HG03135 (cell line): ENCODE measurements at regions not wholly inside any gene's neighbourhood (a gene's known extent, or its start where the extent isn't known, plus 50 kb on each side); places are given as distances from the start of the nearest gene placed in this dataset.
A peak's percentile ranks its signal among the peaks of the same experiment; 100 is the strongest.

Experiments
- ATAC-seq: cut with Tn5 transposase; IDR thresholded peaks from one replicate; pipeline ENCODE4 v1.9.1; 2021; ENCODE audit warnings: mild to moderate bottlenecking, moderate library complexity; ENCODE audit not compliant: unreplicated experiment

DNA sequence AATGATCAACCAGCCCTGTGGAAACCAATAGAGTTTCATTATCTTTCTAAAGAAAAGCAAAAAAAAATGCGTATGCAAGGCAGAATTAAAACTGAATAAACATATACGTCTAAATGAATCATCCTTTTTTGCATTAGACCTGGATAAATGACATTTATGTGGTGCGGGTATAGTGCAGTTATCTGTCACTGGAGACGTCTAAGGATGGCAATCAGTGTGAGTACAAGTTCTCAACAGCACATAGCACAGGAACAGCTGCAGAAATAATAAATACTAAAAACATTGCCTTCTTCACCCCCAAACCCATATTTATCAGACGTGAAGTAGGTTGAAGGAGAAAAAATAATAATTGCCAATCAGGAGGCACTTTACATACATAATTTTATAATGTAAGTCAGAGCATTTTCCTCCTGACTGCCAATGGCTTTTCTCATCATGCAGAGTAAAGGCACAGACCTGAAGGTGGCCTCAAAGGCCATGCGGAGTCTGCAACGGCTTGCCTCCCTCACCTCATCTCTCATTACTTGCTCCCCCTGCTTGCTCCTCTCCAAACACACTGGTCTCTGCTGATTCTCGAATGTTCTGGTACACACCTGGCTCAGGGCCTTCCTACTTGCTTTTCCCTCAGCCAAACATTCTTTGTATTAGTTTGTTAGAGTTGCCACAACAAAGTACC lies 574.7 kb upstream of the PLXNA2 start:
- no peak for ATAC-seq

DNA sequence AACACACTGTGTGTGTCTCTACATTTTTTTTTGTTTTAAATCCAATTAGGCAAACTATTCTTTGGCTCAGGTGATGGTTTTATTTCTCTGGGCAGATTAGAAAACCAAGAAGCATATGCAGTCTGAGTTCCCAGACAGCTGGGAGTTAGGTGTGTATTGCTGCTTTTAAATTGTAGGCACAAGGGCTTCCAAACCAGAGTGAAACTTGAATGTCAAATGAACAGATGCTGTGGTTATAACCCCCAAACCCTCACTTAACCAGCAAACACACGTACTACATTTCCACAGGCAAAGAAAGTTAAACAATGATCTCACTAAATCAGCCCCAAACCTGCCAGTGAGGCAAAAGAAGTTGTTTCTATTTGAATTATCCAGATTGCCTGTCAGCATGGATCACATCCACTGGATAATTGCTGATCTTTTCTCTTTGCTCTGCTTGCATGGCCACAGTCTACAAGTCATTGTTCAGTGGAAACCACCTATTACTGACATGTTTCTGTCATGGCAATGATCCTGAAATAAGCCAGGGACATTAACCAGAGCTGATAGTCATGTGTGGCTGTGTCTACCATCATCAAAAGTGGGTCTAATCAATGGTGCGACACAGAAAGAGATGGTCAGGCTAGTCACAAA lies 576.5 kb upstream of the PLXNA2 start:
- no peak for ATAC-seq

DNA sequence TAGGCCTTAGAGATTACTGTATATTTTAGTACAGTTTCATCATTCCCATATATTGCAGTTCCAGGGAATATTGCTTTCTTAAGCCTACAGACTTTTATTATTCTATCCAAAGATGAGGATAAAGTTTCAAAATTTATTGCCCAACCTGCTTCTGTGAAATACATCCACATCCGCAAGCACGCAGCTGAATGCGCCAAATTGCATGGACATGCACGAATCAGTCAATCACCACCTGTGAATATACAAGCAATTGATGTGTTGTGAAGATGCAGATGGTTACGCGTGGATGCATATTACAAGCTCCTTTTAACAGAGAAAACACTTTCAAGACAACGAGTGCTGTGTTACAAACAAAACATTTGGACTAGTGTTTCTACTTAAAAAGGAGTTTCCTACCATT lies 577.8 kb upstream of the PLXNA2 start:
- ATAC-seq, result no peak

DNA sequence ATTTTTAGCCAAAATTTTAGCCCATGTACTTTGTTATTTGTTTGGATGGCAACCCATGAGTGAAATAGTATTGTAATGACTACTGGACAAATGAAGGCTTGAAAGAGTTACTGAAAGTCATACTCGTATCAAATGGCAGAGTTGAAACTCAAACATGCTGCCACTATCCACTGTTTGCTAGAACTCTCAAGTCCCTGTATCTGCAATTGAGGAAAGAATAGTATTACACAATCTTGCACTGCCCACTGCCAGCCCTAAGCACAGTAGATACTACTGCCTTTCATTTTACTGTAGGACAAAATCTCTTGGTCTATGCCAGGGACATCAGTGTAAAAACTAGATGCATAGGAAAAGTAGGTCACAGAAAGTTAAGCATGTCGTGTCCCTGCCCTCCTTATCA lies 581.1 kb upstream of the PLXNA2 start:
- ATAC-seq, result no peak

DNA sequence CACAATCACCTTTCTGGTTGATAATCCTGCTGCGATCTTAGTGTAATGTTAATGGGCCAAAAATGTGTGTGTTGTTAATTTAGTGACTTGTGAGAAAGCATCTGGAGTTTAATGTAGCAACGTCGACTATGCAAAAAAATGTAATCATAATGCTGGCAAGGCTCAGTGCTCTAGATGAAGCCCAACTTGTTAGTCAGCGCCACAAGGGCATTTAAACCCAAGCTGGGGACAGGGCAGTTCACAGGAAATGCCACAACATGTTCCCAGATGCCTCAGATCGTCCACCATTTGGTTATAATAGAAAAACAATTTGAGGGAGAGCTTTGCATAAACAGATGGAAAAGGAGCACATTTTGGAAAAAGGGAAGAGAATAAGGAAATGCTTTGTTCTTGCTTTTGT lies 585.4 kb upstream of the PLXNA2 start:
- no peak for ATAC-seq

DNA sequence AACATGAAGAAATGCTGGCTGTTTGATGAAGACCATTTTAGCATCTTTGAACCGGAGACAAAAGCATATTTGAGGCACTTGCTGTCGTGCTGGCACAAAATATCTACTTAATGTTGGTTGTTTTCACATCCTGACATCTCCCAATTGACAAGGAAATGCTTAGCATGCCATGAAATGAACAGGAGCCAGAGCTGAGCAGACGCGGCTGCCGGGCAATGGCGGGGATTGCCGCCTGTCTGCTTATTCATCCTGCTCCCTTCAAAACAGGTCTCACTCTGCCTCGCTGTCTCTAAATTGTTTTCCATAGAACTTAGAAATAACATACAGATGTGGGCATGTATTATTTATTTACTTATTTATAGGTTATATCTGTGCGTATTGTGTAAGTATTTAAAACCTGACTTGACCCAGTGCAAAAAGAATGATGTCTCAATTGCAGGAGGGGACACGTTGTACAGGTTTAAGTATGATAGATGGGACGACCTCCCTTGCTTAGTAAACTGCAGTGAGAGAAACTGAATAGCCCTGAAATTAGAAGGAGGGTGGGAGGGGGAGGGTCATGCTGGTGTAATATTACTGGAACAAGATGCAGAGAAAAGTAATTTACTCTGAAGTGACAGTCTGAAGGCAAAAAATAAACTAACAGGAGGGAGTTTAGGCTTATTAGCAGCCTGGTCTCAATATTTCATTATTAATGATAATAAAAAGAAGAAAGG lies 590.4 kb upstream of the PLXNA2 start:
- ATAC-seq, result no peak

DNA sequence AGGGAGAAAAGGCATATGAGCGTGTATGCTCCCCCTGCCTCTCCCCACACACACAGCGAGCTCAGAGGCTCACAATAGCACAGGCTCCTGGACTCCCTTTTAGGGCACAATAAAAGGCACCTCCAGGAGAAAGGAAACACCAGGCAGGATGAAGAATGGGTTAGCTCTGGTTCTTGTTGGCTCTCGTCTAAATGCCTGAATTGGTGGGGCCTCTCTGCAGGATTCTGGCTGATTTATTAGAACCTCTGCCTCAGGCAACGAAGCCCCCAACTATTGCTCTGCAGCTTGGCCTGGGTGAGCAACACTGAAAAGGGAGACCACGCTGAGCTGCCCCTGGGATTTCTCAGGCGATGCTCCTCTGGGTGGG lies 590.9 kb upstream of the PLXNA2 start:
- no peak for ATAC-seq

DNA sequence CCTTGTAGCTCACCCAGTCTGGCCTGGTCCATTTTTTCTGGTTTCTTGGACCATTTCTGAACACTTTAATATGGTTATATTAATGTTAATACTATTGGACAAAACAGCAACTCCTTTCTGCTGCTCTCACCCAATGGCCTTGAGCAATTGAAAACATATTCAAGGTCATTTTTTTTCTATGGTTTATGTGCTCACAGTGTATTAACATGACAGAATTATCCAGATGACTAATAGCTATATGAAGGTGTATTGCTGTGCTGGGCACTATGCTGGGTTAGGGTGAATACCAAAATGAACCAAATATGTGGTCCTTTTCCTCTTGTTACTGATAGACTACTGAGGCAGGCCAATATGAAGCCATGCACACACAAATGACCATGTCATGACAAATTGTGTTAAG lies 591.6 kb upstream of the PLXNA2 start:
- ATAC-seq, result no peak

DNA sequence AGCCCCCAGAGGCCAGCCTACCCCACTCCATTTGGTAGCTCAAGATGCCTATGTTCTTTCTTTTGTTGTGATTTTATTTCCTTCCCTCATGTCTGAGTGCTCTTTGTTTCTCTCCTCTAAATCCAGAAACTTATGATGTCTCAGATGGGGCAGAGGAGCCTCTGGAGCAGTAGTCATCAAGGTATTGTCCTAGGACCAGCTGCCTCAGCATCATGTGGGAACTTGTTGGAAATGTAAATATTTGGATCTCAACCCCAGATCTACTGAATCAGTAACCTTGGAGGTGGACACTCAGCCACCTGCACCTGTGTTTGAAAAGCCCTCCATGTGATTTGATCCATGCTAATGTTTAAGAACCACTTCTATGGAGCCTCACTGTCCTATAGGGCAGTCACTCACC lies 593.1 kb upstream of the PLXNA2 start:
- ATAC-seq, result no peak

DNA sequence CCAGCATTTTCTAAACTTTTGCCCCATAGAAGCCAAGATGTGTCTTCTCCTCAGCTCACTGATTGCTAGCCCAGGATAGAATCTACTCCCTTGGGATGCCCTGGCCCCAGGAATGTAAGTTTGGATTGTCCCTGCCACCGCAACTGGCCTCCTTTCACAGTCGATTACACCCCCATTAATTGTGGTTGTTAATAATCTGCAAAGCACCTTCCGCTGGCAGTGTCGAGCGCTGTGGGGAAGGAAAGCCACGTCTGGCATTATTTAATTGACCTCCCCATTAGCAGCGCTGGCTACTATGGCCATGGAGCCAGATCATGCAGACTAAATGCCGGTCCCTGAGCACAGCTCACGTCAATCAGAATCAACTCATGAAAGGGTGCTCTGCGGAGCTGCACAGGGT lies 597.3 kb upstream of the PLXNA2 start:
- ATAC-seq, result no peak

DNA sequence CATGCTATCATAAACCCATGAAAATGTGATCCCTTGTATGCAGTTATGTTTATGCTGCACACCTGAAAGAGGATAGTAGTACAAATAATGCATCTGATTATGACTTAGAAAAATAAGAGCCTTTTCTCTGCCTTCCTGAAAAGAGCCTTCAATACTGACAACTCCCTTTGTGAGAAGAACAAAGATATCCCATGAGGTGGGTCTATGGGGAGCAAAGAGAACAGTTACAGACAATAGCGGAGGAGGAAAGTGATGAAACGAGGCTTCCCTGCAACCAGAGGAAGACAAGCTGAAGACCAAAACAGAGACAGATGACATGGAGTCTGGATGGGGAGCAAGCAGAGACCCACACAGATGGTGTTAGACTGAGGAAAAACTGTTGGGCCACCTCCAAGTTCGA lies 598.3 kb upstream of the PLXNA2 start:
- ATAC-seq, result no peak

DNA sequence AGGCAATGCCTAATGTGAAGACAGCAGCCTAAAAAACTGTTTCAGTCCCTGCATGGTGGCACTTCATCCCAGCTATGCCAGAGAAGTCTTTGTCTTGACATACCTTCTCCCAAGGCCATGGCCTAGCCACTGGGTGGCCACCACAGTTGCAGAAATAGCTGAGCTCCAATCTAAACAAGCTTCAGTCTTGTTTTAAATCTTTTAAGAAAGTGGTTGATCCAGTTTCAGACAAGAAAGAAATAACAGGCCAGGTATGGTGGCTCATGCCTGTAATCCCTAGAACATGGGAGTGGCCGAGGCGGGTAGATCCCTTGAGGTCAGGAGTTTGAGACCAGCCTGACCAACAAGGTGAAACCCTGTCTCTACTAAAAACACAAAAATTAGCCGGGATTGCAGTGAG lies 600.0 kb upstream of the PLXNA2 start:
- no peak for ATAC-seq

DNA sequence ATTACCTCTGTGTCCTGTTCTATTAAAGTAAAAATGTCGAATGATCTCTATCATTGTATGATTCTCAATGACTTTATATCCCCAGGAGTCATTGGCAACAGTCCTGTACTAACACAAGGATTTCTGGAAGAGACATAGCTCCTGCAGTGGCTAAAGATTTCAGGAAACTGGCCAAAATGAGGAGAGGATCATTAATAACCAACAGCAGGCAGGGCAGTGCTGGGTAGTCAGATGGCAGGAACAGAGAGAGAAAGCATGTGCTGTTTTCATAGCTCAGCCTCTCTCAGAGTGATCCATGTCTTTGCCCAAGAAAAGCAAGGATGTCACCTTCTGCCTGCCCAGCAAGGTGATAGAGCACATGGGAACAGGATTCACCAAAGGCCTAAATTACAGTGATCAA lies 604.7 kb upstream of the PLXNA2 start:
- ATAC-seq, result no peak

DNA sequence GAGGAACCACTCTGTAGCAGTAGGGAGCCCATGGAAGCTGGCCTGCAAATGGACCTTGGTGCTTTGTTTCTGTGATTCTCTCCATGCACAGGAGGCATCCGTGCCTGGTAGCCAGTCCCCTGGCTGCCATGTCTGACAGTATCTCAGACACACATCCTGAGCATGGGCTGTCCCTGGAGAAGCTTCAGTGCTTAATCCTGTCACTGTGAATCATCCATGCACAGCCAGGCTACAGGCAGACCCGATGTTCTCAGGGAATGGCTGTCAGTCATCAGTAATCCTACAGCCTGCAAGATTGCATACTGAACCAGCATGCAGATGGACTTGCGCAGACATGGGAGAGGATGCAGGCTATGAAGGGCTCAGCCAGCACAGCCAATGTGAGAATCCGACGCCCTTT lies 606.3 kb upstream of the PLXNA2 start:
- ATAC-seq, result no peak

DNA sequence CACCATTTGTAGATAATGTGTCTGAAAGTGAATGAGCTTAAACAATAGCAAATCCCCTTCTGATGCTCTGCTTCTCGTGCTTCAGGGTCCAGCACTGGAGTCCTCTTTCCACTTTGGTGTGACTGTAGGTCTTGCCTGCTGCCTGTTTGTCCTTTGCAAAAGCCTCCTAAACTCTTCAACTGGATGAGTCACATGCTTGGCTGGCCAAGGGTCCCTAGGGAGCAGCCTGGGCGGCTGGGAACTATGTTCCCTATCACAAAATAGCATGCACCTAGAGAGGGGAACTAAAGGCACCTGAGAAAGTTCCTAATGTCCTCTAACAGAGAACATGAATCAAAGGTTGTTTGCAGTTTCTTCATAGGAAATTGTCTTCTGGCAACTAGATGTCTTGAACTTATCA lies 607.2 kb upstream of the PLXNA2 start:
- ATAC-seq, result no peak

DNA sequence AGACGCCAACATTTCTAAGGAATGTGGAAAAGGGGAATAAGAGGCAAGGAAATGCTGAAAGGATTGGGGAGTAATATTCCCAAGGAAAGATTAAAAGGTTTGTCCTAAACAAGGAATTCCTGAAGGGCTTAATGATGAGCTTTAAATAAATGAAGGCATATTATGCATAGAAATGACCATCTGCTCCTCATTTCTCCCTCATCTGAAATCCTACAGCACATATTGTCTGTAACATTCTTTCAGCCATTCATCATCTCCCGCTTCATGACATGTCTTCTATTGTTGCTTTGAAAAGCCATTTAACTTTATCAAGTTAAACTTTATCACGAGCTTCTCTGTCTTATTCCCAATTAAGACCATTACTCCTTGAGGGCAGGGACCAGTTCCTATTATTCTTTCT lies 608.7 kb upstream of the PLXNA2 start:
- ATAC-seq, result no peak

DNA sequence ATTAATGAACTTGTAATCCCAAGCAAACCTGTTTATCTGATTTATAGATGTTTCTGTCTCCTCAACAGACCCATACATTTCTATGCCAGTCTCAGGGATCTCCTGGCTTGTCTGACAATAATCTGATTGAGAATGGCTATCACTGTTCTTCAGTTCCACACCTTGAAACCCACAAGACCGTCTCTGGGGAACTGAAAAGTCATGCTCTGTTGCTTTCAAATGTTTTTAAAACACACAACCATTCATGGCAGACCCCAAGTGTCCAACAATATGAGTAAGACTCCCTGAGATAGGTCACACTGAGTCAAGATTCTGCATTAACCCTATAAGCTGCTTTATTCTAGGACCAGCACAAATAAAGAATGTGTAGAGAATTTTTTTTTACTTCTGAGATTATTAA lies 611.2 kb upstream of the PLXNA2 start:
- peak; percentile 86 for ATAC-seq

DNA sequence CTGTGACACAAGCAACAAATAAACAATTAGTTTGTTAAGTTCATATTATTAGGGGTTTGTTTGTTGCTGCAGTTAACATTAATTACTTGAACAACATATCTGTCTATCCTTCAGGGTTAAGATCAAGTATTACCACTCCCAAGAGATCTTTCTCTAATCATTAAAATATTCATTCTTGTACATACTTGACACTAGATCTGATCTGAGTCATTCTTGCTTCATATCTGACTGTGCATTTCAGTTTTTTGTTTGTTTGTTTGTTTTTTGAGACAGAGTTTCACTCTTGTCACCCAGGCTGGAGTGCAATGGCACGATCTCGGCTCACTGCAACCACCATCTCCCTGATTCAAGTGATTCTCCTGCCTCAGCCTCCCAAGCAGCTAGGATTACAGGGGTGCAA lies 613.3 kb upstream of the PLXNA2 start:
- no peak for ATAC-seq

DNA sequence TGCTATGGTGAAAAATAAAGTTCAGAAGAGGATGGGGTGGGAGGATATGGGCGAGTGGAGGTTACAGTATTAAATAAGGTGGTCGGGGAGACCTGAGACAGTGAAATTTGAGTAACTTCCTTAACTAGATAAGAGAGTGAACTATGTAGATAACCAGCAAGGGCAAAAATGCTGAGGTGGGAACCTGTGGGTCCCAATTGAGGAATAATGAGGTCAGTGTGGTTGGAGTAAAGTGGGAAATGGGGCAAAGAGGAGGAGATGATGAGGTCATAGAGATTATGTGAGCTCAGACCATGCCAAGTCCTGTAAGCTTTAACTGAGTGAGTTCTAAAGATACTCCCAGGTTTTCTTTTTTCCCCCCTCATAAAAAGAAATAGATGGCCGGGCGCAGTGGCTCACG lies 614.6 kb upstream of the PLXNA2 start:
- ATAC-seq, result no peak

DNA sequence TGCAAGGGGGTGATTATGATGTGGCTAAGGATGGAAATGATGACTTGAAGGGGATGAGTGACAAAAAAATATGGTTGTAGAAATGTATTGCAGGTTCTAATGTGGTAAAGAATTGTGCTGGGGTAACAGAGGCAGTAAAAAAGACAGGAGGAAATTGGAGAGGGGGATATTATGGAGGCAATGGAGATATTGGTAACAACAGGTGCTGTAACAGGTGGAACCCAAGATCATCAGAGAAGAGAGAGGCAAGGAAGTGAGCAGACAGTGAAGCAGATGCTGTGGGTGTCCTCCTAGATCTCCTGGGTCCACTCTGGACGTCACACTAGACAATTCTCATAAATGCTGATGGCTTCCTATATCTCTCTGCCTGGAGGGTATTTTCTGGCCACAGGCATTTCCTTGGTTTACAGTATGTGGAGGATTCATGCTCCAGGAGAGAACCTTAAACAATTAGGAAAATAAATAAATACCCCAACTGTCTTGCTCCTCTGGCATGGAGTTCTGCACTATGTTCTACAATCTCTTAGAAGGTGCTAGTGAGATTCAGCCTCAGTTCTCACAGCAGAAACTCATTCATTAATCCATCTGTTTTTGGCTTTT lies 620.3 kb upstream of the PLXNA2 start:
- no peak for ATAC-seq

DNA sequence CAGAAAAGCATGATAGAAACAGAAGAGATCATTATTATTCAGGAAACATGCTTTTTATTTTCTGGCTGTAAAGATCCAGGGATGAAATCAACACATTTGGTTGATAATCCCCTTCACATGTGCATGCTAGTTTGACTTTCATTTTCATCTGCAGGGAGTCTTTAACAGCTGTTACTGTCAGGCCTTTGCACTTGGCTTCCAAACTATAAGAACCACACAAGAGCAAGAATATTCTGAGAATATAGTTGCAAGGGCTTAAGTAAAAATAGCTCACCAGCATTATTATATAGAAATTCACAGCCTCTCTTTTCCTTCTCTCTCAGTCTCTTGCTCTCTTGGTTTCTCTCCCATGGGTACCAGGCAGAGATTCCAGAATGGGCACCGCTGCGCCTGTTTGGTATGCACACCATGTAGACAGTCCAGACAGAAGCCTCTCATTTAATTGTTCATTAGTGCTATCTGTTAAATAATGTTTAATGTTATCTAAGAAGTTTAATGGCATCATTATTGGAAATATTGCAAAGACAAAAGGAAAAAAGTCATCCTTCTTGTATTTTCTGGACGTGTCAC lies 622.3 kb upstream of the PLXNA2 start:
- no peak for ATAC-seq

DNA sequence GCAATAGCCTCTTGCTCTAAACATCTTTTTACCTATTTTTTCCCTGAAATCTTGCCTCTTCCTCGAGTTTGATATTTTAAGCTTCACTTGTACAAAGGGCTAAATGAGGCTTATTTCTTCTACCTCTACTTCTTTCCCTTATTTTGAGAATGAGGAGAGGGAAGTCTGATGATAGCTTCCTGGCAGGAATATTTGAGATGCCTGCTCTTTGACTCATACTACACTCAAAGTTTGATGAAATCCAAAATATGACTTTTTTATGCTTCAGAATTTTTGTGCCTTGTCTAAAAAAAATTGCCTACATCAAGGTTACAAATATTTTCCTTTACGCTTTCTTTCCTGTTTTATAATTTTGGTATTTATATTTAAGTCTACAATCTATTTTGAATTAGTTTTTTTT lies 624.4 kb upstream of the PLXNA2 start:
- no peak for ATAC-seq
